ENCODE measurements at regions not wholly inside any gene's neighbourhood (a gene's known extent, or its start where the extent isn't known, plus 50 kb on each side); places are given as distances from the start of the nearest gene placed in this dataset.

GRCh38 chr13:61138857-61139256 is 276.8 kb downstream of the PCDH20 start:
- no peak for TF ChIP-seq CTCF (conservative IDR thresholded peaks at IDR 0.05)
- TF ChIP-seq EZH2 (IDR thresholded peaks at IDR 0.05; ENCODE audit: low read depth), result no peak
